ENCODE measurements at regions not wholly inside any gene's neighbourhood (a gene's known extent, or its start where the extent isn't known, plus 50 kb on each side); places are given as distances from the start of the nearest gene placed in this dataset.

- no peak for DNase-seq (ENCODE audit: extremely low read depth in 1 of 2, low read depth in 1 of 2)
Observed at GRCh38 chr2:13576406-13577036, 859.8 kb downstream of the TRIB2 start.

- no peak for DNase-seq (ENCODE audit: extremely low read depth in 1 of 2, low read depth in 1 of 2)
Observed at GRCh38 chr2:13578547-13578946, 861.8 kb downstream of the TRIB2 start.

- no peak for DNase-seq (ENCODE audit: extremely low read depth in 1 of 2, low read depth in 1 of 2)
Observed at GRCh38 chr2:13581471-13581870, 864.7 kb downstream of the TRIB2 start.

GRCh38 chr2:13583609-13584008 is 866.9 kb downstream of the TRIB2 start:
- no peak for DNase-seq (ENCODE audit: extremely low read depth in 1 of 2, low read depth in 1 of 2)

GRCh38 chr2:13584020-13584419 is 867.3 kb downstream of the TRIB2 start:
- DNase-seq (ENCODE audit: extremely low read depth in 1 of 2, low read depth in 1 of 2): no peak

- no peak for DNase-seq (ENCODE audit: extremely low read depth in 1 of 2, low read depth in 1 of 2)
Observed at GRCh38 chr2:13585732-13586131, 869.0 kb downstream of the TRIB2 start.

GRCh38 chr2:13596233-13596632 is 879.5 kb downstream of the TRIB2 start:
- no peak for DNase-seq (ENCODE audit: extremely low read depth in 1 of 2, low read depth in 1 of 2)

GRCh38 chr2:13597176-13597575 is 880.4 kb downstream of the TRIB2 start:
- no peak for DNase-seq (ENCODE audit: extremely low read depth in 1 of 2, low read depth in 1 of 2)

- no peak for DNase-seq (ENCODE audit: extremely low read depth in 1 of 2, low read depth in 1 of 2)
Observed at GRCh38 chr2:13601506-13601905, 884.8 kb downstream of the TRIB2 start.

GRCh38 chr2:13604951-13605661 is 888.4 kb downstream of the TRIB2 start:
- DNase-seq (ENCODE audit: extremely low read depth in 1 of 2, low read depth in 1 of 2): no peak

- no peak for DNase-seq (ENCODE audit: extremely low read depth in 1 of 2, low read depth in 1 of 2)
Observed at GRCh38 chr2:13607139-13607538, 890.4 kb downstream of the TRIB2 start.

- no peak for DNase-seq (ENCODE audit: extremely low read depth in 1 of 2, low read depth in 1 of 2)
Observed at GRCh38 chr2:13611939-13612338, 895.2 kb downstream of the TRIB2 start.

GRCh38 chr2:13616059-13616458 is 899.3 kb downstream of the TRIB2 start:
- DNase-seq (ENCODE audit: extremely low read depth in 1 of 2, low read depth in 1 of 2): no peak

GRCh38 chr2:13616616-13617015 is 899.9 kb downstream of the TRIB2 start:
- DNase-seq (ENCODE audit: extremely low read depth in 1 of 2, low read depth in 1 of 2): no peak

- DNase-seq (ENCODE audit: extremely low read depth in 1 of 2, low read depth in 1 of 2): no peak
Observed at GRCh38 chr2:13628122-13628521, 911.4 kb downstream of the TRIB2 start.

GRCh38 chr2:13638181-13638580 is 921.4 kb downstream of the TRIB2 start:
- no peak for DNase-seq (ENCODE audit: extremely low read depth in 1 of 2, low read depth in 1 of 2)

- DNase-seq (ENCODE audit: extremely low read depth in 1 of 2, low read depth in 1 of 2): no peak
Observed at GRCh38 chr2:13649918-13650317, 933.2 kb downstream of the TRIB2 start.

- no peak for DNase-seq (ENCODE audit: extremely low read depth in 1 of 2, low read depth in 1 of 2)
Observed at GRCh38 chr2:13650586-13651180, 933.9 kb downstream of the TRIB2 start.

- DNase-seq (ENCODE audit: extremely low read depth in 1 of 2, low read depth in 1 of 2): no peak
Observed at GRCh38 chr2:13651684-13652131, 935.0 kb downstream of the TRIB2 start.

- no peak for DNase-seq (ENCODE audit: extremely low read depth in 1 of 2, low read depth in 1 of 2)
Observed at GRCh38 chr2:13652531-13653313, 936.0 kb downstream of the TRIB2 start.

- no peak for DNase-seq (ENCODE audit: extremely low read depth in 1 of 2, low read depth in 1 of 2)
Observed at GRCh38 chr2:13654416-13654815, 937.7 kb downstream of the TRIB2 start.
